IgD-negative memory B cell (primary cell): ENCODE measurements at regions not wholly inside any gene's neighbourhood (a gene's known extent, or its start where the extent isn't known, plus 50 kb on each side); places are given as distances from the start of the nearest gene placed in this dataset.

Experiments
- H3K27ac Mint-ChIP-seq, 3 donors: one replicate each; pipeline ENCODE4 v1.8.0; 2020 to 2022; ENCODE audit warnings: mild to moderate bottlenecking in 3 of 3, mixed read lengths in 3 of 3, moderate library complexity in 1 of 3
- H3K27me3 Mint-ChIP-seq: one replicate; pipeline ENCODE4 v1.8.0; 2021; ENCODE audit warnings: mixed read lengths
- H3K36me3 Mint-ChIP-seq: one replicate; pipeline ENCODE4 v1.8.0; 2020; ENCODE audit warnings: mild to moderate bottlenecking, mixed read lengths
- H3K4me1 Mint-ChIP-seq, 3 donors: one replicate each; pipeline ENCODE4 v1.8.0; 2020 to 2022; ENCODE audit warnings: mixed read lengths in 3 of 3, mild to moderate bottlenecking in 1 of 3
- H3K4me3 Mint-ChIP-seq, 4 donors: one replicate each; pipeline ENCODE4 v1.8.0; 2020 to 2022; ENCODE audit warnings: mild to moderate bottlenecking in 4 of 4, mixed read lengths in 4 of 4, moderate library complexity in 3 of 4
- H3K9me3 Mint-ChIP-seq, 3 donors: one replicate each; pipeline ENCODE4 v1.8.0; 2020 to 2021; ENCODE audit warnings: mixed read lengths in 3 of 3, mild to moderate bottlenecking in 1 of 3

GRCh38 chr5:89299998-89300397, 417.0 kb upstream of the MEF2C start:
- Mint-ChIP-seq H3K4me3 (no peak overlapping the region), H3K9me3 (no peaks in the 10 kb centered on the region), H3K36me3 (peaks cover 1% of the 10 kb centered on the region), H3K27ac (no peak overlapping the region), H3K27me3 (no peaks in the 10 kb centered on the region), H3K4me1 (peaks cover 17 to 30% (median 23%) of the 10 kb centered on the region in 3 donors)

- no peaks in the 10 kb centered on the region for H3K27me3 Mint-ChIP-seq
- H3K36me3 Mint-ChIP-seq, result peaks cover 1% of the 10 kb centered on the region
- peaks cover 20 to 27% (median 22%) of the 10 kb centered on the region in 3 donors for H3K4me1 Mint-ChIP-seq
- no peak overlapping the region for H3K27ac Mint-ChIP-seq
- H3K4me3 Mint-ChIP-seq, result no peak overlapping the region
- H3K9me3 Mint-ChIP-seq, result no peaks in the 10 kb centered on the region
These were observed 414.1 kb upstream of the MEF2C start for GRCh38 chr5:89297066-89297465.

GRCh38 chr5:89293810-89294209, 410.8 kb upstream of the MEF2C start:
- no peak overlapping the region for H3K4me3 Mint-ChIP-seq
- H3K4me1 Mint-ChIP-seq, result peaks cover 10 to 12% (median 11%) of the 10 kb centered on the region in 3 donors
- no peak overlapping the region for H3K27ac Mint-ChIP-seq

GRCh38 chr5:89292487-89292886, 409.5 kb upstream of the MEF2C start:
- H3K36me3 Mint-ChIP-seq, result peaks cover 1% of the 10 kb centered on the region
- peaks cover 10 to 12% (median 11%) of the 10 kb centered on the region in 3 donors for H3K4me1 Mint-ChIP-seq
- H3K4me3 Mint-ChIP-seq, result no peak overlapping the region
- H3K27ac Mint-ChIP-seq, result no peak overlapping the region
- peaks cover 0 to 2% (median 0%) of the 10 kb centered on the region in 3 donors for H3K9me3 Mint-ChIP-seq
- no peaks in the 10 kb centered on the region for H3K27me3 Mint-ChIP-seq

More at GRCh38 chr5:89293810-89294209, 410.8 kb upstream of the MEF2C start:
- H3K9me3 Mint-ChIP-seq, result peaks cover 0 to 2% (median 0%) of the 10 kb centered on the region in 3 donors
- H3K27me3 Mint-ChIP-seq, result no peaks in the 10 kb centered on the region
- peaks cover 1% of the 10 kb centered on the region for H3K36me3 Mint-ChIP-seq

GRCh38 chr5:89289604-89290003, 406.6 kb upstream of the MEF2C start:
- H3K4me1 Mint-ChIP-seq, result peaks cover 10 to 16% (median 12%) of the 10 kb centered on the region in 3 donors
- H3K27me3 Mint-ChIP-seq, result no peaks in the 10 kb centered on the region
- H3K27ac Mint-ChIP-seq, result no peak overlapping the region
- H3K9me3 Mint-ChIP-seq, result peaks cover 0 to 2% (median 0%) of the 10 kb centered on the region in 3 donors
- H3K4me3 Mint-ChIP-seq, result no peak overlapping the region
- no peaks in the 10 kb centered on the region for H3K36me3 Mint-ChIP-seq

- H3K36me3 Mint-ChIP-seq, result no peaks in the 10 kb centered on the region
- no peak overlapping the region for H3K27ac Mint-ChIP-seq
- H3K27me3 Mint-ChIP-seq, result no peaks in the 10 kb centered on the region
- H3K9me3 Mint-ChIP-seq, result peaks cover 0 to 2% (median 0%) of the 10 kb centered on the region in 3 donors
- peaks cover 0 to 5% (median 0%) of the 10 kb centered on the region in 3 donors for H3K4me1 Mint-ChIP-seq
- no peak overlapping the region for H3K4me3 Mint-ChIP-seq
These were observed 405.0 kb upstream of the MEF2C start for GRCh38 chr5:89287964-89288363.

- Mint-ChIP-seq H3K4me1 (peaks cover 3 to 5% (median 5%) of the 10 kb centered on the region in 3 donors), H3K4me3 (no peak overlapping the region), H3K36me3 (no peaks in the 10 kb centered on the region), H3K27ac (no peak overlapping the region), H3K27me3 (no peaks in the 10 kb centered on the region), H3K9me3 (peaks cover 0 to 2% (median 0%) of the 10 kb centered on the region in 3 donors)
These were observed 403.3 kb upstream of the MEF2C start for GRCh38 chr5:89286320-89286719.

GRCh38 chr5:89283728-89284493, 400.9 kb upstream of the MEF2C start:
- Mint-ChIP-seq H3K27ac (no peak overlapping the region), H3K4me1 (peaks cover 7 to 12% (median 9%) of the 10 kb centered on the region in 3 donors), H3K9me3 (no peaks in the 10 kb centered on the region)

GRCh38 chr5:89282554-89283510, 399.8 kb upstream of the MEF2C start:
- Mint-ChIP-seq H3K9me3 (peaks cover 0 to 1% (median 0%) of the 10 kb centered on the region in 3 donors), H3K4me1 (peaks cover 9 to 13% (median 13%) of the 10 kb centered on the region in 3 donors), H3K27ac (no peak overlapping the region), H3K27me3 (no peaks in the 10 kb centered on the region), H3K36me3 (no peaks in the 10 kb centered on the region), H3K4me3 (no peak overlapping the region)

More at GRCh38 chr5:89283728-89284493, 400.9 kb upstream of the MEF2C start:
- no peaks in the 10 kb centered on the region for H3K36me3 Mint-ChIP-seq
- H3K4me3 Mint-ChIP-seq, result no peak overlapping the region
- no peaks in the 10 kb centered on the region for H3K27me3 Mint-ChIP-seq

GRCh38 chr5:89281766-89282553, 399.0 kb upstream of the MEF2C start:
- Mint-ChIP-seq H3K9me3 (peaks cover 0 to 1% (median 0%) of the 10 kb centered on the region in 3 donors), H3K36me3 (no peaks in the 10 kb centered on the region), H3K4me1 (peaks cover 9 to 13% (median 13%) of the 10 kb centered on the region in 3 donors), H3K4me3 (no peak overlapping the region), H3K27me3 (no peaks in the 10 kb centered on the region), H3K27ac (peak overlapping the region in 1 of 3 donors; percentile 55)

GRCh38 chr5:89281211-89281610, 398.2 kb upstream of the MEF2C start:
- peak overlapping the region in 1 of 3 donors; percentile 55 for H3K27ac Mint-ChIP-seq

GRCh38 chr5:89280103-89281037, 397.4 kb upstream of the MEF2C start:
- Mint-ChIP-seq H3K9me3 (peaks cover 0 to 1% (median 0%) of the 10 kb centered on the region in 3 donors), H3K27ac (no peak overlapping the region), H3K27me3 (no peaks in the 10 kb centered on the region), H3K4me1 (peaks cover 9 to 16% (median 13%) of the 10 kb centered on the region in 3 donors), H3K4me3 (no peak overlapping the region), H3K36me3 (no peaks in the 10 kb centered on the region)

More at GRCh38 chr5:89281211-89281610, 398.2 kb upstream of the MEF2C start:
- peaks cover 0 to 1% (median 0%) of the 10 kb centered on the region in 3 donors for H3K9me3 Mint-ChIP-seq
- H3K4me3 Mint-ChIP-seq, result no peak overlapping the region
- no peaks in the 10 kb centered on the region for H3K27me3 Mint-ChIP-seq
- peaks cover 9 to 16% (median 13%) of the 10 kb centered on the region in 3 donors for H3K4me1 Mint-ChIP-seq
- no peaks in the 10 kb centered on the region for H3K36me3 Mint-ChIP-seq

GRCh38 chr5:89279391-89280036, 396.5 kb upstream of the MEF2C start:
- H3K4me1 Mint-ChIP-seq, result peaks cover 4 to 22% (median 13%) of the 10 kb centered on the region in 3 donors
- H3K27me3 Mint-ChIP-seq, result no peaks in the 10 kb centered on the region
- H3K36me3 Mint-ChIP-seq, result no peaks in the 10 kb centered on the region
- H3K9me3 Mint-ChIP-seq, result peaks cover 0 to 1% (median 0%) of the 10 kb centered on the region in 3 donors
- H3K4me3 Mint-ChIP-seq, result peak overlapping the region in 1 of 4 donors; percentile 9
- peak overlapping the region in 1 of 3 donors; percentile 25 for H3K27ac Mint-ChIP-seq
